ENCODE measurements at regions not wholly inside any gene's neighbourhood (a gene's known extent, or its start where the extent isn't known, plus 50 kb on each side); places are given as distances from the start of the nearest gene placed in this dataset.

GRCh38 chr4:23006756-23007155, 314.0 kb downstream of the GBA3 start:
- FAIRE-seq (no peak), ATAC-seq (no peak)
- BruUV-seq (replicated peaks): no TSS peak

More at GRCh38 chr4:23006756-23007155, 314.0 kb downstream of the GBA3 start:
- Histone ChIP-seq H3K36me3 (replicated peaks in 1 of 2; ENCODE audit: control insufficient read depth in 1 of 2, insufficient read depth in 2 of 2, low read length in 2 of 2) (no peaks in the 10 kb centered on the region), H3K4me3 (replicated peaks in 1 of 3; ENCODE audit: insufficient read depth in 1 of 3, low read depth in 2 of 3, low read length in 3 of 3) (no peak overlapping the region), H3K9ac (ENCODE audit: insufficient read depth, low read depth, low read length) (no peak overlapping the region), H2AFZ (ENCODE audit: low read length) (no peak overlapping the region), H3K27me3 (ENCODE audit: control insufficient read depth in 1 of 2, insufficient read depth in 2 of 2, low read length in 2 of 2) (no peaks in the 10 kb centered on the region), H4K20me1 (ENCODE audit: insufficient read depth, low read length) (no peaks in the 10 kb centered on the region), H3K79me2 (ENCODE audit: insufficient read depth, low read length) (no peaks in the 10 kb centered on the region), H3K4me2 (ENCODE audit: low read depth, low read length) (no peak overlapping the region), H3K4me1 (ENCODE audit: insufficient read depth, low read length) (no peaks in the 10 kb centered on the region), H3K27ac (ENCODE audit: extremely low read length, insufficient read depth, low read length) (no peak overlapping the region), H3K9me3 (ENCODE audit: low read length) (peaks cover 18% of the 10 kb centered on the region)
- no peak for DNase-seq (ENCODE audit: low spot score)
- TF ChIP-seq MTF2 (CRISPR knock-in tag; IDR thresholded peaks at IDR 0.05; ENCODE audit: borderline replicate concordance): no peak
- TF ChIP-seq NR2F1 (CRISPR knock-in tag; IDR thresholded peaks at IDR 0.05): no peak
- TF ChIP-seq, protein P1, sequence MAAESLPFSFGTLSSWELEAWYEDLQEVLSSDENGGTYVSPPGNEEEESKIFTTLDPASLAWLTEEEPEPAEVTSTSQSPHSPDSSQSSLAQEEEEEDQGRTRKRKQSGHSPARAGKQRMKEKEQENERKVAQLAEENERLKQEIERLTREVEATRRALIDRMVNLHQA (CRISPR knock-in tag; IDR thresholded peaks at IDR 0.05): no peak
- TF ChIP-seq ZSCAN30 (CRISPR knock-in tag; IDR thresholded peaks at IDR 0.05): no peak
- no peak for TF ChIP-seq ZNF576 (CRISPR knock-in tag; IDR thresholded peaks at IDR 0.05)
- no peak for TF ChIP-seq ZSCAN29 (CRISPR knock-in tag; conservative IDR thresholded peaks at IDR 0.05)
- no peak for TF ChIP-seq ZNF672 (CRISPR knock-in tag; IDR thresholded peaks at IDR 0.05)
- no peak for TF ChIP-seq ZKSCAN5 (CRISPR knock-in tag; IDR thresholded peaks at IDR 0.05)
- no peak for TF ChIP-seq ZNF724P (CRISPR knock-in tag; IDR thresholded peaks at IDR 0.05; ENCODE audit: borderline replicate concordance)
- TF ChIP-seq MTF1 (CRISPR knock-in tag; IDR thresholded peaks at IDR 0.05): no peak
- TF ChIP-seq KAT2B (IDR thresholded peaks at IDR 0.05; ENCODE audit: borderline replicate concordance, low read depth, low read length): no peak
- no peak for TF ChIP-seq ZNF781 (CRISPR knock-in tag; IDR thresholded peaks at IDR 0.05; ENCODE audit: borderline replicate concordance, not compliant biosample characterization)
- TF ChIP-seq ZFP82 (CRISPR knock-in tag; IDR thresholded peaks at IDR 0.05; ENCODE audit: borderline replicate concordance): no peak
- no peak for TF ChIP-seq ELF3 (CRISPR knock-in tag; IDR thresholded peaks at IDR 0.05)
- TF ChIP-seq, protein P2, sequence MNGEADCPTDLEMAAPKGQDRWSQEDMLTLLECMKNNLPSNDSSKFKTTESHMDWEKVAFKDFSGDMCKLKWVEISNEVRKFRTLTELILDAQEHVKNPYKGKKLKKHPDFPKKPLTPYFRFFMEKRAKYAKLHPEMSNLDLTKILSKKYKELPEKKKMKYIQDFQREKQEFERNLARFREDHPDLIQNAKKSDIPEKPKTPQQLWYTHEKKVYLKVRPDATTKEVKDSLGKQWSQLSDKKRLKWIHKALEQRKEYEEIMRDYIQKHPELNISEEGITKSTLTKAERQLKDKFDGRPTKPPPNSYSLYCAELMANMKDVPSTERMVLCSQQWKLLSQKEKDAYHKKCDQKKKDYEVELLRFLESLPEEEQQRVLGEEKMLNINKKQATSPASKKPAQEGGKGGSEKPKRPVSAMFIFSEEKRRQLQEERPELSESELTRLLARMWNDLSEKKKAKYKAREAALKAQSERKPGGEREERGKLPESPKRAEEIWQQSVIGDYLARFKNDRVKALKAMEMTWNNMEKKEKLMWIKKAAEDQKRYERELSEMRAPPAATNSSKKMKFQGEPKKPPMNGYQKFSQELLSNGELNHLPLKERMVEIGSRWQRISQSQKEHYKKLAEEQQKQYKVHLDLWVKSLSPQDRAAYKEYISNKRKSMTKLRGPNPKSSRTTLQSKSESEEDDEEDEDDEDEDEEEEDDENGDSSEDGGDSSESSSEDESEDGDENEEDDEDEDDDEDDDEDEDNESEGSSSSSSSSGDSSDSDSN (CRISPR knock-in tag; IDR thresholded peaks at IDR 0.05): no peak
- TF ChIP-seq, protein P3, sequence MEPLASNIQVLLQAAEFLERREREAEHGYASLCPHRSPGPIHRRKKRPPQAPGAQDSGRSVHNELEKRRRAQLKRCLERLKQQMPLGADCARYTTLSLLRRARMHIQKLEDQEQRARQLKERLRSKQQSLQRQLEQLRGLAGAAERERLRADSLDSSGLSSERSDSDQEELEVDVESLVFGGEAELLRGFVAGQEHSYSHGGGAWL (CRISPR knock-in tag; IDR thresholded peaks at IDR 0.05): no peak
- no peak for TF ChIP-seq ZNF253 (CRISPR knock-in tag; IDR thresholded peaks at IDR 0.05; ENCODE audit: borderline replicate concordance)
- TF ChIP-seq ZNF205 (CRISPR knock-in tag; IDR thresholded peaks at IDR 0.05): no peak
- intact Hi-C loops (cut with micrococcal nuclease; ENCODE audit: unreplicated experiment) (no loop called here), in situ Hi-C loops (cut with HindIII; ENCODE audit: extremely low pct_ligation_motif_present, low pct_unique_long_range_greater_than_20kb) (no loop called here)
- ChIA-PET CTCF (ENCODE audit: low intra/inter-chr PET ratio, low total read pairs) (no interaction called here), POLR2A (no interaction called here)

Measured in HepG2 (cell line).